ENCODE measurements at regions not wholly inside any gene's neighbourhood (a gene's known extent, or its start where the extent isn't known, plus 50 kb on each side); places are given as distances from the start of the nearest gene placed in this dataset.

GRCh38 chr7:14959339-14959738 is 56.8 kb upstream of the DGKB start:
- Histone ChIP-seq H3K4me3 (no peak overlapping the region), H3K36me3 (no peaks in the 10 kb centered on the region), H3K27ac (no peak overlapping the region), H3K27me3 (peaks cover 0 to 3% (median 0%) of the 10 kb centered on the region in 4 donors), H3K4me1 (no peaks in the 10 kb centered on the region), H3K9me3 (no peaks in the 10 kb centered on the region)
- no peak for TF ChIP-seq CTCF (IDR thresholded peaks at IDR 0.05)
- intact Hi-C loops (cut with DNase I): no loop called here
- no peak for ATAC-seq
- FAIRE-seq: no peak
- DNase-seq: no peak

GRCh38 chr7:14954035-14954434 is 51.5 kb upstream of the DGKB start:
- 53% methylated on average over 3 of the region's 3 CpGs for WGBS, 2 donors
- FAIRE-seq: no peak

More at GRCh38 chr7:14954035-14954434, 51.5 kb upstream of the DGKB start:
- Histone ChIP-seq H3K27me3 (no peaks in the 10 kb centered on the region), H3K9me3 (no peaks in the 10 kb centered on the region), H3K27ac (no peak overlapping the region), H3K4me1 (no peaks in the 10 kb centered on the region), H3K36me3 (no peaks in the 10 kb centered on the region), H3K4me3 (no peak overlapping the region)
- intact Hi-C loops (cut with DNase I): no loop called here
- no peak for DNase-seq
- no peak for TF ChIP-seq CTCF (IDR thresholded peaks at IDR 0.05)
- ATAC-seq: no peak

Data from pancreas (tissue), 10 donors.